HG02588 (cell line): ENCODE measurements at regions not wholly inside any gene's neighbourhood (a gene's known extent, or its start where the extent isn't known, plus 50 kb on each side); places are given as distances from the start of the nearest gene placed in this dataset.

Experiments
- ATAC-seq: cut with Tn5 transposase; IDR thresholded peaks from one replicate; pipeline ENCODE4 v1.9.1; 2021; ENCODE audit warnings: mild to moderate bottlenecking, moderate library complexity; ENCODE audit not compliant: unreplicated experiment

DNA sequence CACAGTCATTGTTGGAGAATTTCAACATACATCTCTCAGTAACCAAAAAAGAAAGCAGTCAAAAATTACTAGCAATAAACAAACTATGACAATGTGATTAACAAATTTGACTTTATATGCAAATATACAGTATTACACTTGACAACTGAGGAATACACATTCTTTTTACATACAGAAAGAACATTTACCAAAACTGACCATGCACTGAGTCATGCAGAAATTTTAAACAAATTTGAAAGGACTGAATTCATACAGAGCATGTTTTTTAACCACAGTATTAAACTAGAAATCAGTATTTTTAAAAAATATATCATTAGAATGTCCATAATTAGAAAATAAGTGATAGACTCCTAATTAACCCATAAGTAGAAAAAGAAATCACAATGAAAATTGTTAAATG, 420.1 kb downstream of the TBC1D4 start:
- no peak for ATAC-seq

DNA sequence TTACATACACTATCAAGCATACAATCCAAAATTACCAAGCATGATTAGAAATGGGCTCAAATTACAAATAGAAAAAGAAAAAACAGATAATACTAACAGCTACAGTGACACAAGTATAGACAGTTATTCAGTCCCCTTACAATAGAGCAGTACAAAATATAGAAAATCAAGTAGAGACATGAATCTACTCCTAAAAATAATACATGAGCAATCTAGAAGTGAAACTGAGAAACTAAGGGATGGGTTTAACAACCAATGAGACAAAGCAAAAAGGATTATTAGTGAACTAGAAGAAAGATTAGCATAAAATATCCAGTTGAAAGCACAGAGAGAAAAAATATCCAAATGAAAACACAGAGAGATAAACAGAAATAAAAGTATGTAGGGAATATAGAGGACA, 426.7 kb downstream of the TBC1D4 start:
- ATAC-seq, result no peak

DNA sequence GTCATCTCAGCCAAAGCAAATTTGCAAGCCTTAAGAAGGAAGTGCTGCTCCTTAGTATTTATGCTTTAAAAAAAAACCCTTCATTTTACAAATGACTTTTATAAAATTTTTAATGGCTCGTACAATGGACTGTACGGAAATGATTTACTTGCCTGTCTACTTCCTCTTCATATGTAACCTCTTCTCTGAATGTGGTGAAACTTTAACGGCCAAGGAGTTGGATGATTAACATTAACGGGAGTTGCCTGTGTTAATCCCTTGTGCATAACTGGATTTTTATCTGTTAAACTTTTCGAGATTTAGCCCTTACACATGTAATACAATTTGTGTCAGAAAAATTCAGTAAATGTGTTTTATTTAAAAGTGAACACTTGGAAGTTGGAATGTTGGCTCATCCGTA, 429.4 kb downstream of the TBC1D4 start:
- ATAC-seq, result no peak

DNA sequence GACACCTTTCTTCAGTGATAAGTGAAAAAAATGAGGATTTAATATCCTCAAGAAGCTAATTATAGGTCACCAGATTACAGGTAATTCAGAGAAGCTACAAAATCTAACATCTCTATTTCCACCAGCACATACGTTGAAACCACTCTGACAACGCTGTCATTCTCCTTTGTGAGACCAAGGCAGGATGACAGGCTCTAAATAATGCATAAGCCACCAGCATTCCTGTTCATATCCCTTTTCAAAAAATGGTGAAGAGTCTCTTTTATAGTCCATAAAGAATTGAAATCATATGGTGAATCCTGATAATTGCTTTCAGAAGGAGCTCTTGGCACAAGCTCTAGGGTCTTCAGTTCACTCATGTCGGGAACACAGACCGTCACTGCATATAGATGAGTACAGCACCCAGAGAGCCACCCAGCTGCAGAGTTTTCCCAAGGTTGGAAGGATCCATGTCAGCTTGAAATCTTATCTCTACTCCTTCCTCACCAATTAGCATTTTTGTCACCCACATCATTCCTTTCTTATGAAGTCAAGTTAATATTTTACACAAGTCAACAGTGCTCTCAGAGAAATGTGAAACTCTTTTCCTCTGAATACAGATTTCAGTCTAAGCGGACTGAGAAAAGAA, 431.4 kb downstream of the TBC1D4 start:
- ATAC-seq, result no peak

DNA sequence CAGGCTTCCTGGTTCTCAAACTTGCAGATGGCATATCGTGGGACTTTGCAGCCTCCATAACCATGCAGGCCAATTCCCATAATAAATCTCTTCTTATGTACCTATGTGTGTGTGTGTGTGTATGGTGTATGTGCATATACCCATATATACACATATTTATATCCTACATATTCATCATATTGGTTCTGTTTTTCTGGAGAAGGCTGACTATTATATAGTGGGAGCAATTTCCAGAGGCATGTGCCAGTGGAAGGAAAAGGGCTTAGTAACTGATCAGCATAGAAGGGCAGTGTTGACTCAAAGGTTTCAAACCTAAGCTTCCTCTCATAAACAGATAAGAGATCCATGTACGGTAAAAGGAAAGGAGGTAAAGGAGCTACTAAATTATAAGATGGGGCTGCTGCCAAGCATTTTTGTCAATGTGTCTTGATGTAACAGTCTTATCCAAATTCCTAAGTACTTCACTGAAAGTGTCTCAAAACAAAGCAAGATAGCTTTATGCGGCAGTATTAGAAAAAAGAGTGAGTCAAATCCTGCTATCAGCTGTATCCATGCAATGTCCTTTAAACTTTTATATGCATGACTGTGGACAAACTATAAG, 432.1 kb downstream of the TBC1D4 start:
- ATAC-seq, result no peak

DNA sequence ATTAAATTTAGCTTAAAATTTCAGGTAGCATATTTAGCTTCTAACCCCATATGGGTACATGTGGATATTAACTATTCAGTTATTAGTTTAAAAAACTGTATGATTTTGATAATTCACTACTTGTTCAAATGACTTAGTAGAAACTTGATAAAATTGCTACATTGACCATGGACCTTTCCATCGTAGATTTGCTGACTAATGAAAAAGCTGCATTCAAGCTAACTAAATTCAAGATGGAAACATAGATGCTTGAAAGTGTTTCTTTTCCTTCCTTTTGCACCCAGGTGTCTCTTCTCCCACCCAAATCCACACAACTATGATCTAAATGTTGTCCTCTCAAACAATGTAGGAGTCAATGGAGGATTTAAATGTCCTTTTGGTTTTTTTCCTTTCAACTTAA, 439.2 kb downstream of the TBC1D4 start:
- no peak for ATAC-seq

DNA sequence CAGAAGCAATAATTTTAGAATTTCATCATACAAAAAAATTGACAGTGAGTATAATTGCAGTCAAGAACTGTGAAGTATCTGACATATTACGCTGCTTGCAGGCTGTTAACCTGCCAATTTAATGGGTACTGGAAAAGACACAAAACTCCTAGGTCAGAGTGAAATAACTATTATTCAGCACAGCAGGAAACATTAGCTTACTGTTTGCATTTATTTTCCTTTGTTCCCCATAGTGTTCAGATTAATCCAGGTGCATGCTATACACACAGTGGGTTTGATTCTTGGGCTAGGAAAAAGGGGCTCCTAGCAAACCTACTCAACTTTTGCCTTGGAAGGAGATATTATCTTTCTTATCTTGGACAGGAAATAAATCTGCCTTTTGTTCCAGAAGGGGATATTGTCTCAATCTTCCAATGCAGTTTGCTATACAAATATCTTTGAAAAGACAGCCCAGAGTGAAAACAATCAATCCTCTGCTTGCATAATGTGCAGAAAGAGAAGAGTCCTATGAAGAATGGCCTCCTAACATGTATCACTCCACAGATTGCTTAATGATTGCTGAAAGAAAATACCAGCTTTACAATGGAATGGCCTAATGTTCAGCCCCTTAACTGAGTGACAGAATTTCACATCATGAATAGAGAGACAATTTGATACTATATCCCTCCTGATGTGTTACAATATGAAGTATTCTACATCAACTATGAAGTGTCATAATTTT, 443.4 kb downstream of the TBC1D4 start:
- no peak for ATAC-seq

DNA sequence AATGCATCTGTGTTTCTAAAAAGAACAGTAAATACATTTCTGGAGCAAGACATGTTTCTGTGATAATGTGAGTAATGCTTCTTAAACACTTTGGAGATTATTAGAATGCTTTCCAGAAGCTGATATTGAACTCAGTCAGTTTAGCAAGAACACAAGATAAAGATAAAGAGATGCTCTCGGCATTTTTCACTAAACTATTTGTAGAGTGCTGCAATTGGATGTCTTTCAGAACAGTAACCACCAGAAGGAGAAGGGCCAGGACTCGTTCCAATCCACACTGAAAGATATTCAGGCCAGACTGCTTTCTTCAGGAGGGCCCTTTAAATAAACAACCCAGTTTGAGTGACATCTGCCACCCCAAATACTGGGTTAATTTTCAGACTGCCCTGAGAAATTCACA, 456.0 kb downstream of the TBC1D4 start:
- ATAC-seq, result no peak

DNA sequence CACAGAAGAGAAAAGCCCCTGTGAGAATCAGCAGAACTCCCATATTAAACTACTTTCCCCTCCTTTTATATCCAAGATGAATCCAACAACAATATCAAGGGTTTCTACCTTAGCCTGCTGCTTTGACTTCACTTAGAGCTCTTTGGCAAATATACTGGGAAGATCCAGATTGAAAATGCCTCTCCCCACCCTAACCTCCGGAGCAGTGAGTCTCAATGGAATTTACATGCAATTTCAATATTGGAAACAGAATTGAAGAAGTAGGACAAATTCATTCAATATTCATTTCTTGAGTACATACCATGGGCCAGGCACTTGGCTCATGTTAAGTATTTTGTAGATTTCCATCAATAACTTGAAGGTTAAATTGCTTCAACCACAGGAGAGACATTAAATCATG, 457.4 kb downstream of the TBC1D4 start:
- no peak for ATAC-seq

DNA sequence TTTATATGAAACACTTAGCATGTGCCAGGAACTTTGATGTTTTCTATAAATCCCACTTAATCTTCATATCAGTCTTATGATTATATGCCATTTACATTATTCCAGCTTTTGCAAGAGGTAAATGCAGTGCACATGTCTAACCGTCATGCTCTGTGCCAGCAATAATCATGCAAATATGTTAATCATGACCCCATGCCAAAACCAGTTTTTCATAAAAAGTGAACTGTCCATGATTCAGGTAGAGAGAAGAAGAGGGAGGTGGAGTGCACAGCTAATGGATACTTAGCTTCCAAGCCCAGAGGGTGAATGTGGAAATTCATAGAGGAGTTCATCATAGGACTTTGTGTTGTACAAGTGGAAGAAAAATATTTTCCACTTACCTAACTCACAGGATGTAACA, 458.4 kb downstream of the TBC1D4 start:
- no peak for ATAC-seq

DNA sequence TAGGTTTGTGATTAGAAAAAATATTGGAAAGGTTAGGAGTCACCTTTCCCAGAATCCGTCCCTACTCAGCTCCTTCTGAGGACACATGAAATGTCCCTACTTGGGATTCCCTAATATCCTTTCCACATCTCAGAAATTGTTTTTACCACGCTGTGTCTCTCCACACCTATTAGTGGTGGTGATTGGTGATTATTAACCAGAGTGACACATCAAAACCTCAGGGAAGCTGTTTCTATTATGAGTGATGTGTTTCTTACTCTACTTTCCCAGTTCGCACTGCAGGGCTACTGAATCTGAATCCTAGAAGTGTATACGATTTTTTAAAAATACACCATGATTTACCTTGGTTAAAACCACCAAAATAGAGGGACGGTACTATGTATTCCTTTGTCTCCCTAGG, 460.8 kb downstream of the TBC1D4 start:
- no peak for ATAC-seq

DNA sequence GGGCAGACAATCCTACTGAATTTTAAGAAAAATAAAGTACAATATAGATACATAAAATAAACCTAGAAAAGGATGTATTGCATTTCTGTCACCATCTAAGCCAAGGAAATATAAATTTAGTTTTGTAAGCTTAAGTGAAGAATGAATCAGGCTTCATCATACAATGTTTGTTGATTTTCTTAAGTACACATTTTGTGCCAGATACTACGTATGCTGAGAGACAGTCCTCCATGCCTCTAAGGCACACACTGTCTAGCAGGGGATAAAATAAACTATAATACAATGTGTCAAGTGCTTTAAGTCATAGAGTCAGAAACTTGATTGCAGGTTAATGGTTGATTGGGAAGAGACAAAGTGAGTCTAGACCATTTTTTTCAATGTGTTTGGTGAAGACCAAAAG, 465.7 kb downstream of the TBC1D4 start:
- no peak for ATAC-seq

DNA sequence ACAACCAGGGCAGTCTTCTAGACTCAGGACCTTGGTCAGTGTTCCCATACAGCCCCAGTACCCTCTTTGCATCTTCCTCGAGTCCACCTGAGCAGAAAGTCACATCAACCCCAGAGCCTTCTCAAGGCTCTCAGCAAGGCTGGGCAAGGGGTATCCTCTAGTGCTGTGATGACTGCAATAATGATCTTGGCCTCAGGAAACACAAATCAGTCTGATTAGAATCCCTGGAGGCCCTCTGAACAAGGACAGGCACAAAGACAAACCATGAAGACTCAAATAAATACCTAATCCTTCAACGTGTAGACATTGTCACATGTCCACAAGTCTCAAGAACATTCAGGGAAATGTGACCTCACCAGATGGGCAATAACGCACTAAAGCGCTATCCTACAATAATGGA, 468.2 kb downstream of the TBC1D4 start:
- ATAC-seq, result no peak

DNA sequence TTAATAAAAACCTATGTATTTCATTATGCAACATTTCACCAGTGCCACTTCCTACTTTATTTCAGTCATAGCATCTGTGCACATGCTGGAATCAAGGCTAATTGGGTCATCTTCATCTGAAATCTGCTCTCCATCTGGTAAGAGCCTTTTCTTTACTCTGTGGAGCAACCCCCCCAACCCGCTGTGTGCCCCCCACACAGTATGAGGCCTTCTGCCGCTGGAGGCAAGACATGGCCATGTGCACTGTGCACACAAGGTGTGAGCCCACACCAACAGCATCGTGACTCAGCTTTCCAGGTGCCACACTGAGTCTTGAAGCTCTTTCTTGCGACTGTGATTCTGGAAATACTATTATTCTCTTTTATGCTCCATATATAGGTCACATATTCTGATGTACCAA, 471.0 kb downstream of the TBC1D4 start:
- ATAC-seq, result no peak

DNA sequence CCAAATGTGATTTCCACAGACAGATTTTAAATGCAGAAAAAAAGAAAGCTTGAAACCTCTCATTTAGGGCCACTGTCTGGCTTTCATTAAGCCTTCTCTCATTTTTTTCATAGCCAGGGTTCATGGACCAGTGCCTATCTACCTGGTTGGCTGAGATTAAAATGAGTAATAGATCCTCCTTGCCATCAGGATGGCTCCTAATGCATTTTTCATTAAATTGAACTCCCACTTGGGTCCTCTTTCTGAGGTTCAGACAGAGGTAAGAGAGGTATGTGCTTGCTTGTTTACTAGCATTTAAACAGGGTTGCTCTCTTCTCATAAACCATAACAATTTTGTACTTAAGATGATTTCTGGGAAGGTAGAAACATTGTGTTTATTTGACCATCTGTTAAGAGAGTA, 473.0 kb downstream of the TBC1D4 start:
- no peak for ATAC-seq

DNA sequence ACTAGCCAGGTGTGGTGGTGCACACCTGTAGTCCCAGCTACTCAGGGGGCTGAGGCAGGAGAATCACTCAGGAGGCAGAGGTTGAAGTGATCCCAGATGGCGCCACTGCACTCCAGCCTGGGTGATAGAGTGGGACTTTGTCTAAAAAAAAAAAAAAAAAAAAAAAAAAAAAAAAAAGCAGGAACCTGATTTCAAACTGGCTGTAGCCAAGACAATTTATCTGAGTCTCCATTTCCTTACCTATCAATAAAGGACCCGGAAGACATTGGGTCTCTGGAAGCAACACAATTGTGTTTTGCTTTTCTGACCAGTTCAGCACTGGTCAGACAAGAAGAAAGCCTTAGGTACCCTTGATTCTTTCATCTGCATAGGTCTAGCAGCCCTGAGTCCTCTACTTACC, 491.0 kb downstream of the TBC1D4 start:
- no peak for ATAC-seq

DNA sequence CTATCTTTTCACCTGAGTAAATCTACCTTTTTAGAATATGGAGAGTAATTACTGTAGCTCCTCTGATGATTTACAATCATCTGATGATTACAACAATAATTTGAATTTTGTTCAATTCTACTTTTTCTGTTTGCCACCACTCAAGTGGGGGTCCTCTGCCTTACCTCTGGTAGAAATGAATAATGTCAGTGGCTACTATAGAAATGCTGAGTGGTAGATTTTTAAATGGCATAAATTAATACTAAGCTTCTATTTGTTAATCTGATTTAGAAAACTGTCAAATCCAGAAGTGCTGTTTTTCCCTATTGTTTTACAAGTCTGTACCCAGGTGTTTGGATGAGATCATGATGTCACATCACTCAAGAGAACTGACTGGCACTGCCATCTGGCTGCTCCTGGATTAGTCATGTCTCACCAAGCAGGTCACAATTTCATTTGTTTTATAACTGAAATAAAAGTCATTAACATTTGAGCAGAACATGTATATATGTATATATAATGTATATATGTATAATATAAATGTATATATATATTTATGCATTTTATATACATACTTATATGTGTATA, 494.8 kb downstream of the TBC1D4 start:
- no peak for ATAC-seq

DNA sequence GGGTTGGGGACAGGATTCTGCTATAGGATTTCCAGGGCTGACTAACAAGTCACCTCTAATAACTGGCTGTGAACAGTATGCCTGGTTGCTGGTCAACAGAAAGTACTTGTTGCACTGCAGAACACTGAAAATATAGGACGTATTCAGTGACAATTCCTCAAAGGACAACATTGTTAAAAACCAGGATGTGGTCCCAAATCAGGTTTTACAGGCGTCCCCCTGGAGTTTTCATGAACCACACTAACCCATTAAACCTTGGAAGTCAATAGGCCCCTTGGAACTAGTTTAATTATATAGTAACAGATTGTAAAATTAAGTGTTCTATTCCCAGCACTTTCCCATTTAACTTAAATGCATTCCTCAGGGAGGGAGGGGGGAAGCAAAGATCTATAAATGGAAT, 495.4 kb downstream of the TBC1D4 start:
- ATAC-seq, result no peak

DNA sequence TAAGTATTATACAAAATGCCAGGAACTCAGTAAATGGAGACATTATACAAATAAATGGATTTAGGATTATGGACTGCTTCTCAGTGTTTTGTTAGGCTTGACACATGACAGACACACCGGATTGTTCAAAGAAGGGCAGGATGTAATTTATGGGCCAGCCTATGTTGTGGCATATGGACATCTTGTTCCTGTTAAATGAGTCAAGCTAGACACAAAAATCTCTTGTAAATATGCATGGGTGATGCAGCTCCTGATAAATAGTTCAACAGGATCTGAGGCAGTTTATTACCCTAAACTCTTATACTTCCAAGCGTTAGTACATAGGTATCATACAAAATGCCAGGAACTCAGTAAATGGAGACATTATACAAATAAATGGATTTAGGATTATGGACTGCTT, 502.3 kb downstream of the TBC1D4 start:
- no peak for ATAC-seq

DNA sequence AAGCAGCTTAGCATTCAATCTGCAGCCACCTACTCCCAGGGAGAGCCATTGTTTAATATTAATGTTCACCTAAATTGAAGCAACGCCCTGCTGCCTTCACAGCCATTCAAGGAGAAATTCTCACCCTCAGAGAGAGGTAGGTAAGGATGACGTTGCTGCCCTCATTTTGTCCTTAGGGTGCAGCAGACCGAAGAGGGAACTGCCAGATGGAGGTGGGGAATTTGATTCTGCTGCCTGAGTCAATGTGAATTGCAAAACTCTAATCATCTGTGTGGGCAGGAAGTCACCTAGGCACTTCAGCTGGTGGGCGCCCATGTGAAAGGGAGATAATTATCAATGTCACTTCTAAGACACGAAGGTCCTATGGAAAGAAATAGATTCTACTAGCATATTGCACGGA, 503.4 kb downstream of the TBC1D4 start:
- no peak for ATAC-seq

DNA sequence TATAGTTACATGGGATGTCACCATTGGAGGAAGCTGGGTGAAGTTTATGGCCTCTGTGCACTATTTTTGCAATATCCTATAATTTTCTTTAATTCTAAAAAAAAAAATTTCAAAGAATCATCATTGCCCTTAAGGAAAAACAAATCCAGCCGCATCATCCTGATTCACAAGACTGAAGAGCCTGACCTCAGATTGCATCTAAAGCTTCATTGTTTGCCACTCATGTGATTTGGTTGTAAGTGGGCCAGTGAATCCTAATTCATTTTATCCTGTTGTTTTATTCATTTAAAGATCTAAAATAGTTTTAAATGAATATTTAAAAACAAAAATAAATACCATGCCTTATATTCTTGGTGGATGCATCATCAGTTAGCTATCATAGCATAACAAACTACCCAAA, 504.5 kb downstream of the TBC1D4 start:
- ATAC-seq, result no peak

DNA sequence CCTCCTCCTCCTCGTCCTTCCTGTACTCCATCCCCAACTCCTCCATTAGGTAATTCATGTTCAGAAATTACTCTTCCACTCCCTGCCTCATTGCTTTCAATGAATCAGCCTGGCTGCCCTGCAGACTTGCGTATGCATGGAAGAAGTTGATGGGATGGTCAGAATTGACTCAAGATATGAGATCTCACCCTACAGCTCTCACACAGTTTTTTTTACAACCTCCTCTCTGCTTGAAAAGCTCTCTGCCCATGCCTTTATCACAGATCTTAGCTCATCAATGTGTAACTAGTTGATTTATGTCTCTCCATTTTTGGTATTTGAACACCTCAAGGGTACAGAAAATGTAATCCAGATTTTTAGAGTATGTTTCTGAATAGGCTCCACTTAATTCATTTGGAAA, 506.9 kb downstream of the TBC1D4 start:
- no peak for ATAC-seq
